SK-N-MC (cell line): ENCODE measurements at regions not wholly inside any gene's neighbourhood (a gene's known extent, or its start where the extent isn't known, plus 50 kb on each side); places are given as distances from the start of the nearest gene placed in this dataset.

Experiments
- DNase-seq: peaks from one replicate; pipeline ENCODE4 v3.0.0-alpha.2; 2011; ENCODE audit warnings: low read depth, low spot score
- H3K27ac ChIP-seq: fragments of 200-600 bp; sonication (generic); 2 replicates; pipeline ENCODE4 v1.5.1; 2016; ENCODE audit warnings: mixed run types
- H3K36me3 ChIP-seq: fragments of 200-600 bp; sonication (generic); 2 replicates; pipeline ENCODE4 v1.6.1; 2017; ENCODE audit warnings: antibody characterized with exemption, low read length, mixed read lengths; ENCODE audit not compliant: insufficient read depth
- H3K4me3 ChIP-seq: fragments of 200-600 bp; sonication (generic); 2 replicates; pipeline ENCODE4 v1.5.1; 2016
- H3K9ac ChIP-seq: fragments of 200-600 bp; sonication (generic); 2 replicates; pipeline ENCODE4 v1.8.0; 2017; ENCODE audit warnings: mixed run types, mixed read lengths; ENCODE audit not compliant: insufficient read length
- H3K9me3 ChIP-seq: fragments of 200-600 bp; sonication (generic); 2 replicates; pipeline ENCODE4 v1.6.1; 2017; ENCODE audit warnings: low read depth, mild to moderate bottlenecking, antibody characterized with exemption, low read length, moderate library complexity, mixed read lengths
- EZH2 ChIP-seq: fragments of 200-600 bp; sonication (generic); IDR thresholded peaks from one replicate; pipeline ENCODE4 v1.6.1; 2017; ENCODE audit warnings: antibody characterized with exemption
- FOXP2 ChIP-seq: optimal IDR thresholded peaks from 2 replicates; pipeline ENCODE3; 2011; ENCODE audit warnings: mild to moderate bottlenecking, moderate library complexity; ENCODE audit not compliant: insufficient read depth; ENCODE audit errors: extremely low read length, control extremely low read depth
- POLR2AphosphoS5 ChIP-seq: IDR thresholded peaks from 2 replicates; pipeline ENCODE4 v1.6.1; 2012; ENCODE audit warnings: mild to moderate bottlenecking, low read depth, low read length, borderline replicate concordance

- Histone ChIP-seq H3K9ac (no peak overlapping the region), H3K27ac (no peak overlapping the region), H3K4me3 (no peak overlapping the region), H3K9me3 (no peaks in the 10 kb centered on the region), H3K36me3 (no peaks in the 10 kb centered on the region)
- DNase-seq = no peak
- TF ChIP-seq EZH2 (no peak), FOXP2 (no peak), POLR2AphosphoS5 (no peak)
These were observed 1106.6 kb upstream of the B3GALT2 start for GRCh38 chr1:194292966-194293365.

- H3K36me3 ChIP-seq = no peaks in the 10 kb centered on the region
- DNase-seq = no peak
- TF ChIP-seq EZH2 = no peak
- no peak for TF ChIP-seq FOXP2
- no peak for TF ChIP-seq POLR2AphosphoS5
- no peak overlapping the region for H3K9ac ChIP-seq
- H3K4me3 ChIP-seq = no peak overlapping the region
- H3K27ac ChIP-seq = no peak overlapping the region
- H3K9me3 ChIP-seq = no peaks in the 10 kb centered on the region
These were observed 1103.3 kb upstream of the B3GALT2 start for GRCh38 chr1:194289569-194290266.

GRCh38 chr1:194288238-194288637, 1101.8 kb upstream of the B3GALT2 start:
- TF ChIP-seq POLR2AphosphoS5 (no peak), EZH2 (no peak), FOXP2 (no peak)
- Histone ChIP-seq H3K9ac (no peak overlapping the region), H3K4me3 (no peak overlapping the region), H3K27ac (no peak overlapping the region), H3K9me3 (no peaks in the 10 kb centered on the region), H3K36me3 (no peaks in the 10 kb centered on the region)
- DNase-seq = no peak

- Histone ChIP-seq H3K4me3 (no peak overlapping the region), H3K27ac (no peak overlapping the region), H3K9me3 (no peaks in the 10 kb centered on the region), H3K36me3 (no peaks in the 10 kb centered on the region), H3K9ac (no peak overlapping the region)
- no peak for TF ChIP-seq EZH2
- TF ChIP-seq POLR2AphosphoS5 = no peak
- no peak for TF ChIP-seq FOXP2
- no peak for DNase-seq
These were observed 1095.0 kb upstream of the B3GALT2 start for GRCh38 chr1:194281376-194281775.

- H3K9ac ChIP-seq = no peak overlapping the region
- no peak overlapping the region for H3K27ac ChIP-seq
- no peak overlapping the region for H3K4me3 ChIP-seq
- H3K36me3 ChIP-seq = no peaks in the 10 kb centered on the region
- no peak for DNase-seq
- no peak for TF ChIP-seq FOXP2
- no peak for TF ChIP-seq POLR2AphosphoS5
- TF ChIP-seq EZH2 = no peak
- no peaks in the 10 kb centered on the region for H3K9me3 ChIP-seq
These were observed 1094.0 kb upstream of the B3GALT2 start for GRCh38 chr1:194280463-194280862.

- no peak for DNase-seq
- Histone ChIP-seq H3K4me3 (no peak overlapping the region), H3K27ac (no peak overlapping the region), H3K36me3 (no peaks in the 10 kb centered on the region), H3K9ac (no peak overlapping the region), H3K9me3 (no peaks in the 10 kb centered on the region)
- no peak for TF ChIP-seq POLR2AphosphoS5
- TF ChIP-seq FOXP2 = no peak
- no peak for TF ChIP-seq EZH2
These were observed 1093.6 kb upstream of the B3GALT2 start for GRCh38 chr1:194279975-194280374.

- no peak for DNase-seq
- H3K27ac ChIP-seq = no peak overlapping the region
- no peaks in the 10 kb centered on the region for H3K9me3 ChIP-seq
- TF ChIP-seq FOXP2 (no peak), POLR2AphosphoS5 (no peak), EZH2 (no peak)
- H3K4me3 ChIP-seq = no peak overlapping the region
- no peak overlapping the region for H3K9ac ChIP-seq
- no peaks in the 10 kb centered on the region for H3K36me3 ChIP-seq
These were observed 1091.5 kb upstream of the B3GALT2 start for GRCh38 chr1:194277927-194278326.

GRCh38 chr1:194273660-194274059, 1087.2 kb upstream of the B3GALT2 start:
- Histone ChIP-seq H3K27ac (no peak overlapping the region), H3K9me3 (no peaks in the 10 kb centered on the region), H3K4me3 (no peak overlapping the region), H3K9ac (no peak overlapping the region), H3K36me3 (no peaks in the 10 kb centered on the region)
- no peak for TF ChIP-seq POLR2AphosphoS5
- no peak for TF ChIP-seq EZH2
- no peak for TF ChIP-seq FOXP2
- DNase-seq = no peak

- no peaks in the 10 kb centered on the region for H3K36me3 ChIP-seq
- no peak overlapping the region for H3K27ac ChIP-seq
- H3K9ac ChIP-seq = no peak overlapping the region
- TF ChIP-seq FOXP2 (no peak), EZH2 (no peak), POLR2AphosphoS5 (no peak)
- no peak for DNase-seq
- no peak overlapping the region for H3K4me3 ChIP-seq
- no peaks in the 10 kb centered on the region for H3K9me3 ChIP-seq
These were observed 1082.4 kb upstream of the B3GALT2 start for GRCh38 chr1:194268839-194269238.
